SK-N-SH (cell line): ENCODE measurements at regions not wholly inside any gene's neighbourhood (a gene's known extent, or its start where the extent isn't known, plus 50 kb on each side); places are given as distances from the start of the nearest gene placed in this dataset.

Experiments used
- CTCF ChIA-PET: fragments of 300-600, 350-600 bp; formaldehyde crosslinking; extraction: SDS; loops from one replicate; lab custom pipeline; 2021; lab: Yijun Ruan, JAX
- POLR2A ChIA-PET: fragments of 350-600 bp; sonication (Branson Sonifier 250); formaldehyde crosslinking; extraction: SDS; loops from one replicate; lab custom pipeline; 2020; ENCODE audit warnings: antibody characterized with exemption, inconsistent platforms; lab: Yijun Ruan, JAX
- DNase-seq: peaks from one replicate; pipeline ENCODE4 v3.0.0; 2012
- H2AFZ ChIP-seq: fragments of 200-600 bp; sonication (generic); 2 replicates; pipeline ENCODE4 v1.8.1; 2016; ENCODE audit warnings: antibody characterized with exemption, mild to moderate bottlenecking, low read depth
- H3F3A ChIP-seq: fragments of 200-600 bp; sonication (generic); replicated peaks from 2 replicates; pipeline ENCODE3; 2016; ENCODE audit warnings: antibody characterized with exemption, mild to moderate bottlenecking; ENCODE audit not compliant: insufficient read depth
- H3K27ac ChIP-seq, 2 experiments: fragments of 200-500 bp in 1 of 2; fragments of 200-600 bp in 1 of 2; sonication (Bioruptor generic) in 1 of 2; sonication (generic), shearing (Covaris generic) in 1 of 2; 2 replicates each; pipeline versions ENCODE4 v1.5.1 to v1.6.1; 2014 to 2016; ENCODE audit warnings: low read depth in 2 of 2, inconsistent platforms in 1 of 2, low read length in 1 of 2, mild to moderate bottlenecking in 1 of 2, mixed read lengths in 1 of 2
- H3K27me3 ChIP-seq: fragments of 200-600 bp; sonication (generic), shearing (Covaris generic); 2 replicates; pipeline ENCODE4 v1.6.1; 2016; ENCODE audit warnings: mixed run types; ENCODE audit not compliant: insufficient read depth
- H3K36me3 ChIP-seq, 2 experiments: fragments of 200-500 bp in 1 of 2; fragments of 200-600 bp in 1 of 2; sonication (Bioruptor generic) in 1 of 2; sonication (generic) in 1 of 2; replicated peaks in 1 of 2; 2 replicates each; pipeline versions ENCODE3 to v1.5.1; 2014 to 2016; ENCODE audit warnings: low read length in 1 of 2, mild to moderate bottlenecking in 1 of 2; ENCODE audit not compliant: insufficient read depth in 2 of 2, control insufficient read depth in 1 of 2
- H3K4me1 ChIP-seq, 2 experiments: fragments of 200-500 bp in 1 of 2; fragments of 200-600 bp in 1 of 2; sonication (Bioruptor generic) in 1 of 2; sonication (generic), shearing (Covaris generic) in 1 of 2; 2 replicates each; pipeline versions ENCODE4 v1.5.1 to v1.6.1; 2014 to 2016; ENCODE audit warnings: low read depth in 1 of 2, low read length in 1 of 2, mixed run types in 1 of 2; ENCODE audit not compliant: insufficient read depth in 2 of 2, control insufficient read depth in 1 of 2
- H3K4me2 ChIP-seq: fragments of 200-600 bp; sonication (generic), shearing (Covaris generic); 2 replicates; pipeline ENCODE4 v1.6.1; 2017; ENCODE audit warnings: mixed run types
- H3K4me3 ChIP-seq, 2 experiments: fragments of 200-500 bp in 1 of 2; fragments of 200-600 bp in 1 of 2; sonication (Bioruptor generic) in 1 of 2; sonication (generic), shearing (Covaris generic) in 1 of 2; 2 replicates each; pipeline versions ENCODE4 v1.5.1 to v1.8.1; 2014 to 2016; ENCODE audit warnings: low read depth in 2 of 2, inconsistent platforms in 1 of 2, low read length in 1 of 2, mild to moderate bottlenecking in 1 of 2, mixed read lengths in 1 of 2, moderate library complexity in 1 of 2
- H3K79me2 ChIP-seq: fragments of 200-600 bp; sonication (generic); 2 replicates; pipeline ENCODE4 v1.8.1; 2017; ENCODE audit warnings: mild to moderate bottlenecking; ENCODE audit not compliant: insufficient read depth
- H3K9ac ChIP-seq: fragments of 200-600 bp; sonication (generic); 2 replicates; pipeline ENCODE4 v1.6.1; 2017; ENCODE audit warnings: mixed run types
- H3K9me2 ChIP-seq: fragments of 200-600 bp; sonication (generic); 2 replicates; pipeline ENCODE4 v1.6.1; 2017; ENCODE audit warnings: mixed run types
- H3K9me3 ChIP-seq: fragments of 200-600 bp; sonication (generic); 2 replicates; pipeline ENCODE4 v1.6.1; 2017; ENCODE audit warnings: mixed run types, mild to moderate bottlenecking, moderate library complexity
- H4K20me1 ChIP-seq: fragments of 200-600 bp; sonication (generic); 2 replicates; pipeline ENCODE4 v1.6.1; 2017; ENCODE audit warnings: mild to moderate bottlenecking, mixed run types; ENCODE audit not compliant: insufficient read depth
- EZH2phosphoT487 ChIP-seq: fragments of 200-600 bp; sonication (generic); IDR thresholded peaks from 2 replicates; pipeline ENCODE4 v1.6.1; 2017; ENCODE audit warnings: low read depth, mixed run types, mild to moderate bottlenecking, antibody characterized with exemption, moderate library complexity, borderline replicate concordance
- FOSL2 ChIP-seq: IDR thresholded peaks from 2 replicates; pipeline ENCODE4 v1.4.0; 2012; ENCODE audit warnings: low read depth, mild to moderate bottlenecking, moderate library complexity, borderline replicate concordance
- FOXM1 ChIP-seq: IDR thresholded peaks from 2 replicates; pipeline ENCODE4 v1.4.0; 2012; ENCODE audit warnings: low read depth, mild to moderate bottlenecking
- GABPA ChIP-seq: IDR thresholded peaks from 2 replicates; pipeline ENCODE4 v1.4.0; 2012; ENCODE audit warnings: low read depth, mild to moderate bottlenecking
- GATA2 ChIP-seq: sonication (generic); formaldehyde crosslinking; IDR thresholded peaks from 2 replicates; pipeline ENCODE4 v1.5.0; 2020; ENCODE audit warnings: mild to moderate bottlenecking, missing genetic modification reagents
- JUND ChIP-seq: IDR thresholded peaks from 2 replicates; pipeline ENCODE4 v1.4.0; 2012
- MEF2A ChIP-seq: IDR thresholded peaks from 2 replicates; pipeline ENCODE4 v1.4.0; 2012; ENCODE audit warnings: low read depth, borderline replicate concordance
- MXI1 ChIP-seq: IDR thresholded peaks from 2 replicates; pipeline ENCODE4 v1.6.1; 2012; ENCODE audit warnings: mild to moderate bottlenecking, low read depth, low read length, improper control_type of control experiment
- NFIC ChIP-seq: IDR thresholded peaks from 2 replicates; pipeline ENCODE4 v1.4.0; 2012; ENCODE audit warnings: borderline replicate concordance
- NRF1 ChIP-seq: IDR thresholded peaks from 2 replicates; pipeline ENCODE4 v1.6.1; 2012; ENCODE audit warnings: low read depth, mild to moderate bottlenecking, low read length
- POLR2AphosphoS5 ChIP-seq: IDR thresholded peaks from 2 replicates; pipeline ENCODE4 v1.6.1; 2012; ENCODE audit warnings: low read depth, low read length
- RAD21 ChIP-seq: IDR thresholded peaks from 2 replicates; pipeline ENCODE4 v1.6.1; 2012; ENCODE audit warnings: mild to moderate bottlenecking, low read length
- RCOR1 ChIP-seq: fragments of 150-350 bp; IDR thresholded peaks from 2 replicates; pipeline ENCODE4 v1.6.1; 2017; ENCODE audit warnings: antibody characterized with exemption, low read length
- RFX5 ChIP-seq: IDR thresholded peaks from 2 replicates; pipeline ENCODE4 v1.6.1; 2012; ENCODE audit warnings: mild to moderate bottlenecking, improper control_type of control experiment, low read length
- SIN3A ChIP-seq: IDR thresholded peaks from 2 replicates; pipeline ENCODE4 v1.6.1; 2012; ENCODE audit warnings: low read depth, mild to moderate bottlenecking, low read length, moderate library complexity, borderline replicate concordance
- TEAD4 ChIP-seq: IDR thresholded peaks from 2 replicates; pipeline ENCODE4 v1.4.0; 2012; ENCODE audit warnings: mild to moderate bottlenecking, borderline replicate concordance; ENCODE audit not compliant: insufficient read depth
- WGBS: methylation state at CpG from one replicate; pipeline ENCODE4 v1.1.6; 2017; ENCODE audit warnings: low lambda C conversion rate; 5-methylcytosine and 5-hydroxymethylcytosine counted together
- TF ChIP-seq, protein P1 (sequence below): fragments of 150-350 bp; IDR thresholded peaks from 2 replicates; pipeline ENCODE4 v1.6.1; 2017; ENCODE audit warnings: antibody characterized with exemption, low read length, low read depth, borderline replicate concordance
- TF ChIP-seq, protein P2 (sequence below): IDR thresholded peaks from 2 replicates; pipeline ENCODE4 v1.4.0; 2012; ENCODE audit warnings: low read depth
- TF ChIP-seq, protein P3 (sequence below): fragments of 200-600 bp; sonication (generic); IDR thresholded peaks from 2 replicates; pipeline ENCODE4 v1.6.1; 2017; ENCODE audit warnings: antibody characterized with exemption, mild to moderate bottlenecking, moderate library complexity

DNA sequence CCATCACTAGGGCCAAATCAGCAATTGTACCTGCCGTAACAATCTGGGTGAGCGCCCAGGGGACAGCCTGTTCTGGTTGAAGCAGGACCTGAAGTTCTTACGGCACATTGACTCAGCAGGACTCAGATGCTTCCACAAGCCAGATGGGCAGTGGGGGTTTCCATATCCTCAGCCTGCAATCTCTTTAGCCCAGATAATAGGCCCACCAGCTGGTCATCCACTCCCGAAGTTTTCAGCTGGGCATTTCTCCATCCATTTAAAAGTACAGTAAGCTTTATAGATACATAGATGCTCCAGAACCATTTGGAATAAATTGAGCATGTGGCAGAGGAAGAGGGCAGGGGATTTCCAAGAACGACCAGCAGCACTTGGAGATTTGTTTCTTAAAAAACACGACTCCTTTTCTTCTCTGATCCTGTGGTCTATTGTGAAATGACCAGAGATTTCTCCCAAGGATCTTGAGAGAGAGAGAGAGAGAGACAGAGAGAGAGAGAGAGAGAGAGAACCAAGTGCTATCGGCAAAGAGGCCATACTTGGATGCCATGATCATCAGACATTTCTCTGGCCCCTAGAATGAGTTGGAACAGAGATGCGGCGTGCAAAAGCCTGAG lies 74.8 kb upstream of the PLXNC1 start:
- Histone ChIP-seq H3K4me1 (peaks cover 0 to 7% of the 10 kb centered on the region in 2 experiments; a peak in 2 of 4 replicates), H3K9ac (no peak overlapping the region), H3K79me2 (no peaks in the 10 kb centered on the region), H4K20me1 (no peaks in the 10 kb centered on the region), H3F3A (no peaks in the 10 kb centered on the region), H3K27ac (no peak overlapping the region), H3K4me2 (no peak overlapping the region), H3K27me3 (no peaks in the 10 kb centered on the region), H2AFZ (no peak overlapping the region), H3K9me3 (no peaks in the 10 kb centered on the region), H3K4me3 (no peak overlapping the region), H3K36me3 (no peaks in the 10 kb centered on the region), H3K9me2 (no peaks in the 10 kb centered on the region)
- CTCF ChIA-PET, result interaction anchor here (1.1 to 6.7 kb wide), 3 partner anchors 28 to 504 kb away, joined by 3 to 68 read pairs (median 3); no protein-coding TSS in a partner anchor
- 83% methylated on average over 9 of the region's 9 CpGs for WGBS
- no peak for DNase-seq
- TF ChIP-seq EZH2phosphoT487 (no peak), MXI1 (no peak), GABPA (no peak), TEAD4 (no peak), RCOR1 (no peak), JUND (no peak), POLR2AphosphoS5 (no peak), FOXM1 (no peak), RAD21 (no peak), GATA2 (CRISPR knock-in tag) (no peak), FOSL2 (no peak), NRF1 (no peak), RFX5 (no peak), SIN3A (no peak), MEF2A (no peak), NFIC (no peak)
- TF ChIP-seq, protein P1, sequence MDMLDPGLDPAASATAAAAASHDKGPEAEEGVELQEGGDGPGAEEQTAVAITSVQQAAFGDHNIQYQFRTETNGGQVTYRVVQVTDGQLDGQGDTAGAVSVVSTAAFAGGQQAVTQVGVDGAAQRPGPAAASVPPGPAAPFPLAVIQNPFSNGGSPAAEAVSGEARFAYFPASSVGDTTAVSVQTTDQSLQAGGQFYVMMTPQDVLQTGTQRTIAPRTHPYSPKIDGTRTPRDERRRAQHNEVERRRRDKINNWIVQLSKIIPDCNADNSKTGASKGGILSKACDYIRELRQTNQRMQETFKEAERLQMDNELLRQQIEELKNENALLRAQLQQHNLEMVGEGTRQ, result no peak
- TF ChIP-seq, protein P2, sequence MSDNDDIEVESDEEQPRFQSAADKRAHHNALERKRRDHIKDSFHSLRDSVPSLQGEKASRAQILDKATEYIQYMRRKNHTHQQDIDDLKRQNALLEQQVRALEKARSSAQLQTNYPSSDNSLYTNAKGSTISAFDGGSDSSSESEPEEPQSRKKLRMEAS, result no peak
- TF ChIP-seq, protein P3, sequence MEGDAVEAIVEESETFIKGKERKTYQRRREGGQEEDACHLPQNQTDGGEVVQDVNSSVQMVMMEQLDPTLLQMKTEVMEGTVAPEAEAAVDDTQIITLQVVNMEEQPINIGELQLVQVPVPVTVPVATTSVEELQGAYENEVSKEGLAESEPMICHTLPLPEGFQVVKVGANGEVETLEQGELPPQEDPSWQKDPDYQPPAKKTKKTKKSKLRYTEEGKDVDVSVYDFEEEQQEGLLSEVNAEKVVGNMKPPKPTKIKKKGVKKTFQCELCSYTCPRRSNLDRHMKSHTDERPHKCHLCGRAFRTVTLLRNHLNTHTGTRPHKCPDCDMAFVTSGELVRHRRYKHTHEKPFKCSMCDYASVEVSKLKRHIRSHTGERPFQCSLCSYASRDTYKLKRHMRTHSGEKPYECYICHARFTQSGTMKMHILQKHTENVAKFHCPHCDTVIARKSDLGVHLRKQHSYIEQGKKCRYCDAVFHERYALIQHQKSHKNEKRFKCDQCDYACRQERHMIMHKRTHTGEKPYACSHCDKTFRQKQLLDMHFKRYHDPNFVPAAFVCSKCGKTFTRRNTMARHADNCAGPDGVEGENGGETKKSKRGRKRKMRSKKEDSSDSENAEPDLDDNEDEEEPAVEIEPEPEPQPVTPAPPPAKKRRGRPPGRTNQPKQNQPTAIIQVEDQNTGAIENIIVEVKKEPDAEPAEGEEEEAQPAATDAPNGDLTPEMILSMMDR, result no peak
- POLR2A ChIA-PET, result no interaction called here
